Activated CD4-positive, alpha-beta T cell treated with anti-CD3 and anti-CD28 coated beads, Interleukin-2, amount 10 ng/mL, durations not matched to agents 24 days and 14 days (primary cell): ENCODE measurements at regions not wholly inside any gene's neighbourhood (a gene's known extent, or its start where the extent isn't known, plus 50 kb on each side); places are given as distances from the start of the nearest gene placed in this dataset.

Experiments
- DNase-seq: peaks from one replicate; pipeline ENCODE4 v3.0.0; 2022
- H3K27ac Mint-ChIP-seq: one replicate; pipeline ENCODE4 v1.8.0; 2022; ENCODE audit warnings: mild to moderate bottlenecking, mixed read lengths
- H3K27me3 Mint-ChIP-seq: one replicate; pipeline ENCODE4 v1.8.0; 2022; ENCODE audit warnings: mixed read lengths
- H3K36me3 Mint-ChIP-seq: one replicate; pipeline ENCODE4 v1.8.0; 2022; ENCODE audit warnings: low read depth, mild to moderate bottlenecking, mixed read lengths
- H3K4me1 Mint-ChIP-seq: one replicate; pipeline ENCODE4 v1.8.0; 2021; ENCODE audit warnings: mixed read lengths
- H3K4me3 Mint-ChIP-seq: one replicate; pipeline ENCODE4 v1.8.0; 2022; ENCODE audit warnings: mild to moderate bottlenecking, moderate library complexity, mixed read lengths
- H3K9me3 Mint-ChIP-seq: one replicate; pipeline ENCODE4 v1.8.0; 2021; ENCODE audit warnings: mixed read lengths
- intact Hi-C: fragments of 100-400 bp; cut with micrococcal nuclease; formaldehyde crosslinking; loops from one replicate; pipeline ENCODE4 v1.15.1; 2023

GRCh38 chr9:134247918-134248631 is 78.2 kb upstream of the RXRA start:
- H3K27ac Mint-ChIP-seq: no peak overlapping the region
- peaks cover 9% of the 10 kb centered on the region for H3K9me3 Mint-ChIP-seq
- no peak overlapping the region for H3K4me3 Mint-ChIP-seq
- intact Hi-C loops: no loop called here
- peaks cover 9% of the 10 kb centered on the region for H3K4me1 Mint-ChIP-seq
- H3K36me3 Mint-ChIP-seq: no peaks in the 10 kb centered on the region
- H3K27me3 Mint-ChIP-seq: peaks cover 8% of the 10 kb centered on the region
- DNase-seq: no peak

DNA sequence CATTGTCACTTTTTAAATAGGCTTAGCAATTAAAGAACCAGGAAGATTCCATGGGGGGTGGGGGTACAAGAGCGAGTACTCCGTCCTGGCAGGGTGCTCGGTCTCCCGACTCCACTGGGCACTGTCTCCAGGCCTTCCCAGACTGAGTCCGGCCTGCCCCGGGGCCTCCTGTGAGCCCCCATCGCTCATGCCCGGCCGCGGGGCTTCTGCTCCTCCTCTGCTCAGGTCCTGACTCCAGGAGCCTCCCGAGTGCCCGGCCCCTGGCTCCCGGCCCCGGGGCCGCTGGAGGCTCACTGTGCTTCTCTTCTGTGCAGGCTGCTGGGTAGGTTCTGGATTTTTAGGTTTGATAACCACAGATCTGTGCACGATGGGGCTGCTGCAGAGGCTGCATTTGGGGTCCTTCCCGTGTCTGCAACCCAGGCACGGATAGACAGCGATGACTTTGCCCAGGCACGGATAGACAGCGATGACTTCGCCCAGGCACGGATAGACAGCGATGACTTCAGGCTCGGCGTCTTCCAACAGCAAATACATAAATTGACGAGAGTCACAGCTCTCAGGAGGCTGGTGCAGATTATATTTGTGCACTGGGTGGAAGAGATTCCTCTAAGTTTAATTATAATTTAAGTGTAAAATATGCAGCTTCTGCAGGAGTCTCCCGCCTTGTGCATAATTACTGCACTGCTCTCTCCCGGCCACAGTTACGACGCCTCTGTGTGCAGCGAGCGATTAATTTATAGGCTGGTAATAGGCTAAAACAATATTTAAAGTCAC is 74.8 kb upstream of the RXRA start:
- H3K27me3 Mint-ChIP-seq: no peaks in the 10 kb centered on the region
- H3K36me3 Mint-ChIP-seq: no peaks in the 10 kb centered on the region
- intact Hi-C loops: no loop called here
- no peak for DNase-seq
- no peak overlapping the region for H3K4me3 Mint-ChIP-seq
- H3K9me3 Mint-ChIP-seq: peaks cover 6% of the 10 kb centered on the region
- no peak overlapping the region for H3K27ac Mint-ChIP-seq
- H3K4me1 Mint-ChIP-seq: no peaks in the 10 kb centered on the region

GRCh38 chr9:134252084-134252830 is 74.0 kb upstream of the RXRA start:
- intact Hi-C loops: no loop called here
- DNase-seq: no peak
- Mint-ChIP-seq H3K4me3 (no peak overlapping the region), H3K36me3 (no peaks in the 10 kb centered on the region), H3K4me1 (no peaks in the 10 kb centered on the region), H3K9me3 (peaks cover 6% of the 10 kb centered on the region), H3K27me3 (no peaks in the 10 kb centered on the region), H3K27ac (no peak overlapping the region)

GRCh38 chr9:134253606-134254205 is 72.5 kb upstream of the RXRA start:
- DNase-seq: no peak
- intact Hi-C loops: no loop called here
- Mint-ChIP-seq H3K27ac (no peak overlapping the region), H3K9me3 (no peaks in the 10 kb centered on the region), H3K4me1 (no peaks in the 10 kb centered on the region), H3K4me3 (no peak overlapping the region), H3K27me3 (no peaks in the 10 kb centered on the region), H3K36me3 (no peaks in the 10 kb centered on the region)

- H3K4me1 Mint-ChIP-seq: no peaks in the 10 kb centered on the region
- no peak overlapping the region for H3K27ac Mint-ChIP-seq
- H3K36me3 Mint-ChIP-seq: no peaks in the 10 kb centered on the region
- H3K4me3 Mint-ChIP-seq: no peak overlapping the region
- intact Hi-C loops: no loop called here
- no peak for DNase-seq
- no peaks in the 10 kb centered on the region for H3K9me3 Mint-ChIP-seq
- H3K27me3 Mint-ChIP-seq: no peaks in the 10 kb centered on the region
Observed at GRCh38 chr9:134258332-134258731, 67.9 kb upstream of the RXRA start.

- no peaks in the 10 kb centered on the region for H3K36me3 Mint-ChIP-seq
- no peak overlapping the region for H3K27ac Mint-ChIP-seq
- peaks cover 3% of the 10 kb centered on the region for H3K27me3 Mint-ChIP-seq
- H3K4me1 Mint-ChIP-seq: no peaks in the 10 kb centered on the region
- no peak for DNase-seq
- intact Hi-C loops: no loop called here
- no peaks in the 10 kb centered on the region for H3K9me3 Mint-ChIP-seq
- H3K4me3 Mint-ChIP-seq: no peak overlapping the region
Observed at GRCh38 chr9:134258828-134259546, 67.3 kb upstream of the RXRA start.

DNA sequence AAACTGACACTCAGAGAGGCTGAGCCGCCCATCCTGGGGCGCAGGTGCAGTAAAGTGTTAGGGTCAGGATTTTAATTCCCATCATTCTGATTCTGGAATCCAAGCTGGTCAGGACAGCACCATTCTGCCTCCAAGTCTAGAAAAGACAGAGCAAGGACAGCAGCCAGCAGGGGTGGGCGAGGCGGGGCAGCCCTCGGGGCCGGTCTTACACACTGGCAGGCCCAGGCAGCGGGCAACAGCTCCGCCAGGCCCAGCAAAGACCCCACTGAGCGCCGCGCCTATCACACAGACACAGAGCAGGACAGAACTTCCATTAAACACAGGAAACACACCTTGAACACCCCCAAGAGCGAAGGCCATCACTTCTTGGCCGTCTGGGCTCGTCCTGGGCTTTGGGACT is 66.5 kb upstream of the RXRA start:
- no peaks in the 10 kb centered on the region for H3K36me3 Mint-ChIP-seq
- no peak overlapping the region for H3K4me3 Mint-ChIP-seq
- no peaks in the 10 kb centered on the region for H3K4me1 Mint-ChIP-seq
- no peaks in the 10 kb centered on the region for H3K9me3 Mint-ChIP-seq
- DNase-seq: no peak
- H3K27me3 Mint-ChIP-seq: peaks cover 3% of the 10 kb centered on the region
- intact Hi-C loops: no loop called here
- no peak overlapping the region for H3K27ac Mint-ChIP-seq

GRCh38 chr9:134260801-134261200 is 65.5 kb upstream of the RXRA start:
- H3K27me3 Mint-ChIP-seq: peaks cover 3% of the 10 kb centered on the region
- intact Hi-C loops: no loop called here
- no peak overlapping the region for H3K27ac Mint-ChIP-seq
- H3K36me3 Mint-ChIP-seq: no peaks in the 10 kb centered on the region
- H3K9me3 Mint-ChIP-seq: no peaks in the 10 kb centered on the region
- H3K4me3 Mint-ChIP-seq: no peak overlapping the region
- H3K4me1 Mint-ChIP-seq: no peaks in the 10 kb centered on the region
- DNase-seq: no peak

DNA sequence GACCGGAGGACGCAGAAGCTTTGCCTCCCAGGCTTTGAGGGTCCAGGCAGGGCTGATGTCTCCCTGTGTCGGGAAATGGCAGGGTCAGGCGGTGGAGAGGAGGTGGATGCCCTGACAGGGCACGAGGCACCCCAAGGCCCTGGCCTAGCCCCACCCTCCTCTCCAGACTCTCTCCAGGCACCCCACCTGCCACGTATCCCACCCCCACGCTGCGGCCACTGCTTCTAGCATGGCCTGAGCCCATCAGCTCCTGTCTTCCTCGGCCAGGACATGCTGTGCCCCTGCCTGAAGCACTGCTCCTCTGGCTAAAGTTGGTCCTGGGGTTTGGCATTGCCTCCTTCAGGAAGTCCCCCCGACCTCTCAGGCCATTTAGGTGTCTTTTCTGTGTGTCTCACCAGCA is 64.2 kb upstream of the RXRA start:
- Mint-ChIP-seq H3K4me3 (no peak overlapping the region), H3K27ac (no peak overlapping the region), H3K4me1 (no peaks in the 10 kb centered on the region), H3K36me3 (no peaks in the 10 kb centered on the region), H3K27me3 (peaks cover 11% of the 10 kb centered on the region), H3K9me3 (no peaks in the 10 kb centered on the region)
- no peak for DNase-seq
- intact Hi-C loops: no loop called here

DNA sequence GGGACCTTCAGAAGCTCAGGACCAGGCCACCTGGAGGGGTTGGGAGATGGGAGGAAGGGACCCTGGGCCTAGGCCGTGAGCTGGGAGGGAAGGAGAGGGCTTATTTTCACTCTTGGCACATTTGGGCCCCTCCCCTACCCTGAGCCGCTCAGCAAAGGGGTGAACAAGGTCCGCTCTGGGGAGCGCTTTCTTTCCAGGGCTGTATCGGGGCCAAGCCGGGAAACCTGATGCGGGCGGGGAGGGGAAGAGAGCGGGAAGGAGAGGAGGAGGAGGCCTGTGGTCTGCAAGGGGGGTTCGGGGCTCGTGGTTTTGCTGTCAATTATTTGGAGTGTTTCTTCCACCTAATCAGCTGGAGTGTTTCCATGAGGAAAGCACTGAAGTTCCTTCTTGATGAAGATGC is 62.7 kb upstream of the RXRA start:
- Mint-ChIP-seq H3K4me3 (no peak overlapping the region), H3K36me3 (no peaks in the 10 kb centered on the region), H3K27ac (no peak overlapping the region), H3K4me1 (no peaks in the 10 kb centered on the region), H3K9me3 (no peaks in the 10 kb centered on the region), H3K27me3 (peaks cover 11% of the 10 kb centered on the region)
- DNase-seq: no peak
- intact Hi-C loops: no loop called here

GRCh38 chr9:134264169-134264568 is 62.1 kb upstream of the RXRA start:
- intact Hi-C loops: no loop called here
- Mint-ChIP-seq H3K4me1 (no peaks in the 10 kb centered on the region), H3K27ac (no peak overlapping the region), H3K4me3 (no peak overlapping the region), H3K36me3 (no peaks in the 10 kb centered on the region), H3K27me3 (peaks cover 11% of the 10 kb centered on the region), H3K9me3 (no peaks in the 10 kb centered on the region)
- DNase-seq: no peak

DNA sequence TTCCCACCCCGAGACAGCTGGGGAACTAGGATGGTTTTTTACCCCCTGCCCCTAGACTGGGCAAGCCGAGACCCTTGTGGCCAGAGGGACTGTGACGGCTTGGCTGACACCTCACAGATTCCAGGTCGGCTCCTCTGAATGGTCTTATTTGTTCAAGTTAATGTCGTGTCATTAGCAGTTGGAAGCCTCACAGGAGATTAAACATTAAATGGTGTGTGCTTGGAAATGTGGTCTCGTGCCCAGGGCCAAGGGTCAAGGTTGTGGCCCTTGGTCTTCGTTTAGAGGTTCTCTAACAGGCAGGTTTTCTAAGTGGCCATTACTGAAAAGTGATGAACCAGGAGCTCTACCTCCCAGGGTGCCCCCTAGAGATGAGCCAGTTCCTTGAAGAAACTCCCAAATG is 61.2 kb upstream of the RXRA start:
- no peaks in the 10 kb centered on the region for H3K36me3 Mint-ChIP-seq
- H3K4me1 Mint-ChIP-seq: no peaks in the 10 kb centered on the region
- H3K9me3 Mint-ChIP-seq: no peaks in the 10 kb centered on the region
- peaks cover 11% of the 10 kb centered on the region for H3K27me3 Mint-ChIP-seq
- intact Hi-C loops: no loop called here
- H3K4me3 Mint-ChIP-seq: no peak overlapping the region
- DNase-seq: no peak
- no peak overlapping the region for H3K27ac Mint-ChIP-seq

- no peaks in the 10 kb centered on the region for H3K9me3 Mint-ChIP-seq
- intact Hi-C loops: no loop called here
- no peak overlapping the region for H3K4me3 Mint-ChIP-seq
- no peak for DNase-seq
- no peaks in the 10 kb centered on the region for H3K36me3 Mint-ChIP-seq
- H3K27ac Mint-ChIP-seq: no peak overlapping the region
- H3K27me3 Mint-ChIP-seq: peaks cover 11% of the 10 kb centered on the region
- no peaks in the 10 kb centered on the region for H3K4me1 Mint-ChIP-seq
Observed at GRCh38 chr9:134266418-134266817, 59.8 kb upstream of the RXRA start.
